ENCODE measurements at regions not wholly inside any gene's neighbourhood (a gene's known extent, or its start where the extent isn't known, plus 50 kb on each side); places are given as distances from the start of the nearest gene placed in this dataset.

GRCh38 chr4:141391771-141392170 is 171.1 kb downstream of the ZNF330 start:
- H3K27me3 ChIP-seq (replicated peaks in 1 of 7): no peaks in the 10 kb centered on the region
- H3K36me3 ChIP-seq: no peaks in the 10 kb centered on the region
- H3K9me3 ChIP-seq: no peaks in the 10 kb centered on the region
- H3K27ac ChIP-seq: no peak overlapping the region
- 72 to 85% (median 78%) methylated on average over 3 of the region's 3 CpGs for WGBS, 5 donors
- TF ChIP-seq POLR2AphosphoS5 (IDR thresholded peaks at IDR 0.05) (no peak), POLR2A (IDR thresholded peaks at IDR 0.05) (no peak)
- TF ChIP-seq, protein P1, sequence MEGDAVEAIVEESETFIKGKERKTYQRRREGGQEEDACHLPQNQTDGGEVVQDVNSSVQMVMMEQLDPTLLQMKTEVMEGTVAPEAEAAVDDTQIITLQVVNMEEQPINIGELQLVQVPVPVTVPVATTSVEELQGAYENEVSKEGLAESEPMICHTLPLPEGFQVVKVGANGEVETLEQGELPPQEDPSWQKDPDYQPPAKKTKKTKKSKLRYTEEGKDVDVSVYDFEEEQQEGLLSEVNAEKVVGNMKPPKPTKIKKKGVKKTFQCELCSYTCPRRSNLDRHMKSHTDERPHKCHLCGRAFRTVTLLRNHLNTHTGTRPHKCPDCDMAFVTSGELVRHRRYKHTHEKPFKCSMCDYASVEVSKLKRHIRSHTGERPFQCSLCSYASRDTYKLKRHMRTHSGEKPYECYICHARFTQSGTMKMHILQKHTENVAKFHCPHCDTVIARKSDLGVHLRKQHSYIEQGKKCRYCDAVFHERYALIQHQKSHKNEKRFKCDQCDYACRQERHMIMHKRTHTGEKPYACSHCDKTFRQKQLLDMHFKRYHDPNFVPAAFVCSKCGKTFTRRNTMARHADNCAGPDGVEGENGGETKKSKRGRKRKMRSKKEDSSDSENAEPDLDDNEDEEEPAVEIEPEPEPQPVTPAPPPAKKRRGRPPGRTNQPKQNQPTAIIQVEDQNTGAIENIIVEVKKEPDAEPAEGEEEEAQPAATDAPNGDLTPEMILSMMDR (IDR thresholded peaks at IDR 0.05 in 8 of 11, conservative IDR thresholded peaks at IDR 0.05 in 3 of 11): no peak
- no peak for DNase-seq
- H3K4me1 ChIP-seq: no peaks in the 10 kb centered on the region
- H3K4me3 ChIP-seq: no peak overlapping the region
- intact Hi-C loops (cut with DNase I; ENCODE audit: low total_unique reads): no loop called here

- H3K4me3 ChIP-seq: no peak overlapping the region
- no peak overlapping the region for H3K27ac ChIP-seq
Observed at GRCh38 chr4:141395246-141395830, 174.6 kb downstream of the ZNF330 start.

GRCh38 chr4:141395919-141396318 is 175.2 kb downstream of the ZNF330 start:
- H3K27ac ChIP-seq: no peak overlapping the region
- WGBS, 5 donors: 89 to 98% (median 93%) methylated on average over 5 of the region's 5 CpGs
- no peaks in the 10 kb centered on the region for H3K4me1 ChIP-seq
- H3K9me3 ChIP-seq: peaks cover 0 to 6% (median 1%) of the 10 kb centered on the region in 8 donors
- H3K27me3 ChIP-seq (replicated peaks in 1 of 7): no peaks in the 10 kb centered on the region
- H3K4me3 ChIP-seq: no peak overlapping the region
- intact Hi-C loops (cut with DNase I; ENCODE audit: low total_unique reads): no loop called here
- no peaks in the 10 kb centered on the region for H3K36me3 ChIP-seq
- TF ChIP-seq, protein P1 (IDR thresholded peaks at IDR 0.05 in 8 of 11, conservative IDR thresholded peaks at IDR 0.05 in 3 of 11): no peak
- TF ChIP-seq POLR2A (IDR thresholded peaks at IDR 0.05): no peak
- no peak for TF ChIP-seq POLR2AphosphoS5 (IDR thresholded peaks at IDR 0.05)
- DNase-seq: no peak

More at GRCh38 chr4:141395246-141395830, 174.6 kb downstream of the ZNF330 start:
- DNase-seq: no peak
- no peaks in the 10 kb centered on the region for H3K4me1 ChIP-seq
- peaks cover 0 to 6% (median 1%) of the 10 kb centered on the region in 8 donors for H3K9me3 ChIP-seq
- no peaks in the 10 kb centered on the region for H3K36me3 ChIP-seq
- intact Hi-C loops (cut with DNase I; ENCODE audit: low total_unique reads): no loop called here
- TF ChIP-seq, protein P1 (IDR thresholded peaks at IDR 0.05 in 8 of 11, conservative IDR thresholded peaks at IDR 0.05 in 3 of 11): no peak
- TF ChIP-seq POLR2AphosphoS5 (IDR thresholded peaks at IDR 0.05) (no peak), POLR2A (IDR thresholded peaks at IDR 0.05) (no peak)
- WGBS, 5 donors: 82 to 98% (median 90%) methylated on average over 1 of the region's 1 CpG
- H3K27me3 ChIP-seq (replicated peaks in 1 of 7): no peaks in the 10 kb centered on the region

GRCh38 chr4:141402712-141403111 is 182.0 kb downstream of the ZNF330 start:
- peaks cover 0 to 6% (median 1%) of the 10 kb centered on the region in 8 donors for H3K9me3 ChIP-seq
- TF ChIP-seq, protein P1 (IDR thresholded peaks at IDR 0.05 in 8 of 11, conservative IDR thresholded peaks at IDR 0.05 in 3 of 11): no peak
- TF ChIP-seq POLR2A (IDR thresholded peaks at IDR 0.05): no peak
- no peak for TF ChIP-seq POLR2AphosphoS5 (IDR thresholded peaks at IDR 0.05)
- intact Hi-C loops (cut with DNase I; ENCODE audit: low total_unique reads): no loop called here
- H3K36me3 ChIP-seq: no peaks in the 10 kb centered on the region
- H3K27me3 ChIP-seq (replicated peaks in 1 of 7): no peaks in the 10 kb centered on the region
- no peak overlapping the region for H3K4me3 ChIP-seq
- no peaks in the 10 kb centered on the region for H3K4me1 ChIP-seq
- DNase-seq: no peak
- WGBS, 5 donors: 79 to 91% (median 86%) methylated on average over 5 of the region's 5 CpGs
- H3K27ac ChIP-seq: no peak overlapping the region
